ENCODE measurements at regions not wholly inside any gene's neighbourhood (a gene's known extent, or its start where the extent isn't known, plus 50 kb on each side); places are given as distances from the start of the nearest gene placed in this dataset.

DNA sequence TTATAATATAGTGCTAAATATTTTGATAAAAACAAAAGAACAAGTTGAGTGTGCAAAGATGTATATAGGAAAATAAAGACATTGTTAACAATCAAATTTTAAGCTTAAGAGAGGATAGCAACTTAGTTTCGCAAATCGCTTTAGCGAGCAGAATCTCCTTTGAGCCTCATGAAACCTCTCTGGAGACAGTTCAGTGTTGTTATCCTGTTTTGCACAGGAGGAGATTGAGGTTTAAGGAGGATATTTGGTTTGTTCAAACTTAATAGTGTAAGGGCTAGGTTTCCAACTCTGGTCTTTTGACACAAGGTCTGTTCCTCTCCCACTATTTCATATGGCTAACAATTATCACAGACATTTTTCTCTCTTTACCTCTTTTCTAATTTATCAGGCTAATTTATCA is 1848.5 kb upstream of the TENM3 start:
- TF ChIP-seq CTCF (IDR thresholded peaks at IDR 0.05; ENCODE audit: low read depth, low read length): no peak
- DNase-seq (ENCODE audit: extremely low read depth, low read depth): no peak

DNA sequence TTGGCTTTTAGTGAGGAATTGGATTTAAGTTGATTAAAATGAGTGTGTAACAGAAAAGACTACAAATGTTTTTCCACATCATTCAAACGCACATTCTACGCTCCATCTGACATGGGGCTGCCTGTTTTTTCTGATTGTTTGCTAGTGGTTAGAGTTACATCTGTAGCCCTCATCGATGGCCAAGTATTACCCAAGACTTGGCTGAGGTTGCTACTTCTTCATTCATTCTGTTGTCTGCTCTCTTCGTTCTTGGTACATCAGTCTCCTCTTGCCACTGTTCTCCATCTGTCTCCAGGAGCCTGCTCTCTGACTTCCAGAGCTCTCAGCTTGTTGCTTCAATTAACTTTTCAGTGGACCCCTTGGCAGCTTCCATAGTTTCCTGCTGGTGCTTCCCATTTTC is 1844.6 kb upstream of the TENM3 start:
- no peak for DNase-seq (ENCODE audit: extremely low read depth, low read depth)
- TF ChIP-seq CTCF (IDR thresholded peaks at IDR 0.05; ENCODE audit: low read depth, low read length): no peak

DNA sequence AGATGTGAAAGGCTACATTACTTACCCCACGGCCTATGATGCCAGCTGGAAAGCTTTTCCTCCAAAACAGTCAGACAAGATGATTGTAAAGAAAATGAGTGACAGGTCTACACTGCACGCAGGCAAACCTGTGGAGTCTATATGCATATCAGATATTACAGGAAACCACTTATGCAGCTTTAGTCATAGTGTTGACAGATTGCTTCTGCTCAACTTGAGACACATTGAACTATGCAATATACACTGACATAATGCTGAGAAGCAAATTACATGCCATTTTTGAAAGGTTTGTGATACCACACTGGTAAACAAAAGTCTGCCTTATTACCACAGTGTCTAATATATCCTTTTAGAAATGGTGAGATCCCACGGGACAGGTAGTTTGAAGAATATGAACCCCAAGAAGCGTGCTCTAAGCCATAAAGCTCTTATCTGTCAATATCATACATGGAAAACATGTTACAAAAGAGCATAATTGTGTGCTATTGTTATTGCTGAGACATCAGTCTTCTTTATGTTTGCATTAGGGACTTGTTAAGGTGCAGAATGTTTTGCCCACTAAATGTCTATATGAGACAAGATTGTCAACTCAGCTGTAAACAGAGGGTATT is 1835.8 kb upstream of the TENM3 start:
- TF ChIP-seq CTCF (IDR thresholded peaks at IDR 0.05; ENCODE audit: low read depth, low read length): no peak
- DNase-seq (ENCODE audit: extremely low read depth, low read depth): no peak

- TF ChIP-seq CTCF (IDR thresholded peaks at IDR 0.05; ENCODE audit: low read depth, low read length): no peak
- no peak for DNase-seq (ENCODE audit: extremely low read depth, low read depth)
Measured at GRCh38 chr4:180418819-180419531, 1824.2 kb upstream of the TENM3 start.

DNA sequence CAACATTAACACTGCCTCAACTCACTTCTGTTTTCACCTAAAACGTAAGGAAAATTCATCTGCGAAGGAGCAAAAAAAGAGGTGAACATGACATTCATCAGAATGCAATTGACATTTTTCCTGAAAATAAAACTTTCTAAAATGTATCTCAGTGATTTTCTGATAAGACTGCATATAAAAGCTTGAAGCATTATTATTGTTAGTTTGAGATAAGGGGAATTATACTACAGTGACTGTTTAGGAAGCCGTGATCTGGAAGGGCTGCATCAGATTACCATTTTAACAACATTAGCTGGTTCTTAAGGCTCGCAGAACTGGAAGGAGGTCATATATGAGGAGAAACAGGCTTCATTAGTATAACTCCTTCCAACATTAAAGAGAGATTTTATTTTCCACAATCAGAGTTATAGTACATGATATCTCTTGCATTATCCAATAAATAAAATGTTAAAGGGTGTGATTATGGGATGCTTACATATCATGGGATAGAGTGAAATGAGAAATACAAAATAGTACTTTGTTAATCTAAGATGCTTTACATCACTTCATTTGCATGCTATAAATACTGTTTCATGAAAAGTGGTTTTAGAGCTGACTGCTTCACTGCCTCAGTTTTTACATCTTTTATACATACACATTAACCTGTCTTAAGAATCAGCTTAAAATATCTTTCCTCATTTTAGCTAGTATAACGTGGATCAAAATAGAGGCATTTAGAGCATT is 1820.1 kb upstream of the TENM3 start:
- TF ChIP-seq CTCF (IDR thresholded peaks at IDR 0.05; ENCODE audit: low read depth, low read length): no peak
- no peak for DNase-seq (ENCODE audit: extremely low read depth, low read depth)

DNA sequence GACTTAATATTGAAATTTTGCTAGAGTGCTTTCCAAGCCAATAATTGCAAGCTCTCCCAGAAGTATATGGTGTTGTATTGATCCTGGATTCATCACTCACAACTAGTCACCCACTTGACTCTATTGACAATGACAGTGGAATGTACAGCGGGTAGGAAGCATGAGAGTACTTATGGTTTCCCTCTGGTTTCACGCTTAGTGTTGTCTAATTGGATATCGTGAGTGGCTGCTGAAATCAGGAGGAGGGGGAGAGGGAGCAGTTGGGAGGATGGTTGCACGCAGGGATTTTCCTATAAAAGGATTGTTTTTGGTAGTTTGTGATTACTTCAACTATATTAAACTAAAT is 1819.5 kb upstream of the TENM3 start:
- TF ChIP-seq CTCF (IDR thresholded peaks at IDR 0.05; ENCODE audit: low read depth, low read length): no peak
- DNase-seq (ENCODE audit: extremely low read depth, low read depth): no peak

GRCh38 chr4:180426938-180427337 is 1816.3 kb upstream of the TENM3 start:
- no peak for DNase-seq (ENCODE audit: extremely low read depth, low read depth)
- TF ChIP-seq CTCF (IDR thresholded peaks at IDR 0.05; ENCODE audit: low read depth, low read length): no peak
